ENCODE measurements at regions not wholly inside any gene's neighbourhood (a gene's known extent, or its start where the extent isn't known, plus 50 kb on each side); places are given as distances from the start of the nearest gene placed in this dataset.

- CTCF ChIA-PET (ENCODE audit: partially characterized antibody) = interaction anchor here (0.6 to 1.9 kb wide), 5 partner anchors 144 to 1344 kb away, joined by 3 to 8 read pairs (median 3); no protein-coding TSS in a partner anchor
- no peak overlapping the region for H2AK5ac ChIP-seq (ENCODE audit: low read depth, low read length)
- no peak overlapping the region for H3K9ac ChIP-seq (replicated peaks in 1 of 4; ENCODE audit: extremely low read depth in 1 of 4, low read depth in 3 of 4, low read length in 3 of 4)
- no peaks in the 10 kb centered on the region for H3K36me3 ChIP-seq (ENCODE audit: control insufficient read depth in 2 of 4, insufficient read depth in 4 of 4, low read length in 3 of 4)
- H3K79me2 ChIP-seq (ENCODE audit: control insufficient read depth in 1 of 2, insufficient read depth in 2 of 2, low read length in 2 of 2) = no peaks in the 10 kb centered on the region
- no peak overlapping the region for H3K27ac ChIP-seq (ENCODE audit: low read depth, low read length)
- H4K91ac ChIP-seq (replicated peaks; ENCODE audit: insufficient read length, low read length) = no peak overlapping the region
- H4K8ac ChIP-seq (ENCODE audit: extremely low read depth, insufficient read depth, low read length) = no peak overlapping the region
- H2BK12ac ChIP-seq (ENCODE audit: low read depth, low read length) = no peak overlapping the region
- no peak overlapping the region for H2BK15ac ChIP-seq (ENCODE audit: low read length)
- H3K4ac ChIP-seq (replicated peaks; ENCODE audit: insufficient read length, low read depth, low read length) = no peak overlapping the region
- peaks cover 5 to 22% (median 14%) of the 10 kb centered on the region in 4 experiments; a peak in 5 of 7 replicates for H3K4me1 ChIP-seq (replicated peaks in 1 of 4; ENCODE audit: control insufficient read depth in 3 of 4, insufficient read depth in 4 of 4, low read length in 3 of 4)
- no peak overlapping the region for H3K23ac ChIP-seq (ENCODE audit: insufficient read length)
- 0 out of 2 replicates have a peak, but pooled peaks cover 3% of the 10 kb centered on the region for H3K23me2 ChIP-seq (ENCODE audit: low read depth, low read length)
- no peak overlapping the region for H2BK5ac ChIP-seq (ENCODE audit: low read depth, low read length)
- POLR2A ChIA-PET (ENCODE audit: partially characterized antibody) = no interaction called here
- no peak overlapping the region for H2BK20ac ChIP-seq (ENCODE audit: low read length)
- no peak overlapping the region for H4K5ac ChIP-seq (ENCODE audit: insufficient read length, low read depth, low read length)
- H2AFZ ChIP-seq (ENCODE audit: low read length) = no peak overlapping the region
- no peaks in the 10 kb centered on the region for H3K79me1 ChIP-seq (ENCODE audit: low read depth, low read length)
- no peak for DNase-seq (ENCODE audit: low read depth in 1 of 2, low spot score in 2 of 2)
- H4K20me1 ChIP-seq (replicated peaks in 1 of 2; ENCODE audit: control insufficient read depth in 1 of 2, insufficient read depth in 2 of 2, low read length in 2 of 2) = no peaks in the 10 kb centered on the region
- no peak overlapping the region for H3K14ac ChIP-seq (ENCODE audit: insufficient read length)
- no peak for FAIRE-seq
- TF ChIP-seq POLR2A (IDR thresholded peaks at IDR 0.05; ENCODE audit: control extremely low read depth in 1 of 2, low read depth in 2 of 2, low read length in 2 of 2) (no peak), KDM5A (IDR thresholded peaks at IDR 0.05; ENCODE audit: low read length) (no peak), SRF (IDR thresholded peaks at IDR 0.05; ENCODE audit: low read depth, low read length) (peak; percentile 68; the same call in 1 of the 2 replicates), GTF2F1 (IDR thresholded peaks at IDR 0.05; ENCODE audit: borderline replicate concordance, low read depth, low read length) (no peak), RXRA (IDR thresholded peaks at IDR 0.05; ENCODE audit: insufficient read depth, low read depth, low read length) (no peak), KDM1A (IDR thresholded peaks at IDR 0.05; ENCODE audit: borderline replicate concordance, low read length) (no peak)
- H3K9me3 ChIP-seq (ENCODE audit: insufficient read depth in 2 of 2, low read depth in 1 of 2, low read length in 1 of 2) = no peaks in the 10 kb centered on the region
- no peak overlapping the region for H3K56ac ChIP-seq (replicated peaks; ENCODE audit: insufficient read length, low read depth, low read length)
- no peak overlapping the region for H3K18ac ChIP-seq (ENCODE audit: extremely low read depth, low read length)
- H3K4me3 ChIP-seq (ENCODE audit: extremely low read depth in 1 of 4, insufficient read depth in 2 of 4, low read depth in 3 of 4, low read length in 4 of 4) = no peak overlapping the region
- H3K27me3 ChIP-seq (replicated peaks in 1 of 4; ENCODE audit: control insufficient read depth in 3 of 4, extremely low read depth in 1 of 4, insufficient read depth in 3 of 4, low read length in 3 of 4) = no peaks in the 10 kb centered on the region
- H2BK120ac ChIP-seq (replicated peaks; ENCODE audit: low read depth, low read length) = no peak overlapping the region
- H3K4me2 ChIP-seq (ENCODE audit: insufficient read depth in 1 of 2, low read depth in 2 of 2, low read length in 2 of 2) = no peak overlapping the region
- 94% methylated on average over 1 of the region's 1 CpG; no CpG with 5 or more reads in 1 of the 2 experiments for WGBS, 2 experiments (ENCODE audit: extremely low coverage in 1 of 2, insufficient coverage in 1 of 2, insufficient read length in 1 of 2, insufficient replicate concordance in 2 of 2, low coverage in 1 of 2, low lambda C conversion rate in 2 of 2, missing lambda C conversion rate in 1 of 2)
These were observed 76.3 kb upstream of the MAMDC2 start for GRCh38 chr9:69967344-69967743.

Measured in H1 (cell line).